22Rv1 (cell line): ENCODE measurements at regions not wholly inside any gene's neighbourhood (a gene's known extent, or its start where the extent isn't known, plus 50 kb on each side); places are given as distances from the start of the nearest gene placed in this dataset.

Source experiments
- CTCF ChIP-seq: fragments of 450-650 bp; IDR thresholded peaks from 2 replicates; pipeline ENCODE4 v1.5.1; 2017; ENCODE audit warnings: mild to moderate bottlenecking
- ZFX ChIP-seq: fragments of 450-650 bp; IDR thresholded peaks from 2 replicates; pipeline ENCODE4 v1.6.1; 2017; ENCODE audit warnings: antibody characterized with exemption, borderline replicate concordance

- TF ChIP-seq CTCF (no peak), ZFX (no peak)
Observed at GRCh38 chr7:81299711-81300110, 380.9 kb upstream of the SEMA3C start.
